ENCODE measurements at regions not wholly inside any gene's neighbourhood (a gene's known extent, or its start where the extent isn't known, plus 50 kb on each side); places are given as distances from the start of the nearest gene placed in this dataset.
A peak's percentile ranks its signal among the peaks of the same experiment; 100 is the strongest.

GRCh38 chr12:115362339-115362976 lies 678.5 kb upstream of the TBX3 start:
- H3K4me3 ChIP-seq (replicated peaks; ENCODE audit: low read depth, low read length), result no peak overlapping the region
- TF ChIP-seq CTCF (IDR thresholded peaks at IDR 0.05; ENCODE audit: low read length, missing control alignments), result peak; percentile 16
- no peak for DNase-seq (ENCODE audit: low read depth)

GRCh38 chr12:115357681-115358080 lies 673.7 kb upstream of the TBX3 start:
- TF ChIP-seq CTCF (IDR thresholded peaks at IDR 0.05; ENCODE audit: low read length, missing control alignments), result no peak
- no peak overlapping the region for H3K4me3 ChIP-seq (replicated peaks; ENCODE audit: low read depth, low read length)
- no peak for DNase-seq (ENCODE audit: low read depth)

- H3K4me3 ChIP-seq (replicated peaks; ENCODE audit: low read depth, low read length), result no peak overlapping the region
- TF ChIP-seq CTCF (IDR thresholded peaks at IDR 0.05; ENCODE audit: low read length, missing control alignments), result no peak
- DNase-seq (ENCODE audit: low read depth), result no peak
Measured at GRCh38 chr12:115355301-115355700, 671.3 kb upstream of the TBX3 start.

- no peak for TF ChIP-seq CTCF (IDR thresholded peaks at IDR 0.05; ENCODE audit: low read length, missing control alignments)
- peak overlapping the region; percentile 58 for H3K4me3 ChIP-seq (replicated peaks; ENCODE audit: low read depth, low read length)
- DNase-seq (ENCODE audit: low read depth), result peak; percentile 96
Measured at GRCh38 chr12:115354007-115354890, 670.3 kb upstream of the TBX3 start.

GRCh38 chr12:115353467-115353866 lies 669.5 kb upstream of the TBX3 start:
- no peak overlapping the region for H3K4me3 ChIP-seq (replicated peaks; ENCODE audit: low read depth, low read length)
- DNase-seq (ENCODE audit: low read depth), result no peak
- no peak for TF ChIP-seq CTCF (IDR thresholded peaks at IDR 0.05; ENCODE audit: low read length, missing control alignments)

- H3K4me3 ChIP-seq (replicated peaks; ENCODE audit: low read depth, low read length), result no peak overlapping the region
- TF ChIP-seq CTCF (IDR thresholded peaks at IDR 0.05; ENCODE audit: low read length, missing control alignments), result no peak
- peak; percentile 87 for DNase-seq (ENCODE audit: low read depth)
Measured at GRCh38 chr12:115351514-115352077, 667.6 kb upstream of the TBX3 start.
